Activated naive CD8-positive, alpha-beta T cell treated with anti-CD3 and anti-CD28 coated beads, Interleukin-2, amount 10 ng/mL, durations not matched to agents 7 days and 5 days (primary cell): ENCODE measurements at regions not wholly inside any gene's neighbourhood (a gene's known extent, or its start where the extent isn't known, plus 50 kb on each side); places are given as distances from the start of the nearest gene placed in this dataset.
"Not testable (repeated sequence)": the region's sequence is repeated elsewhere in the genome, so short reads cannot be mapped to it uniquely, and the experiment has no call there.

Experiments used
- ATAC-seq: fragments of 150-1000 bp; cut with Tn5 transposase; one replicate; pipeline ENCODE4 v1.10.0; 2021; ENCODE audit warnings: low read depth, moderate library complexity
- POLR2A ChIA-PET: fragments of 350-600 bp; sonication (Branson Sonifier 250); formaldehyde crosslinking; loops from one replicate; lab custom pipeline; 2021; ENCODE audit warnings: antibody characterized with exemption; lab: Charles Lee
- DNase-seq: peaks from one replicate; pipeline ENCODE4 v3.0.0; 2021
- H3K27ac Mint-ChIP-seq: one replicate; pipeline ENCODE4 v1.8.0; 2022; ENCODE audit warnings: mild to moderate bottlenecking, mixed read lengths
- H3K27me3 Mint-ChIP-seq: one replicate; pipeline ENCODE4 v1.8.0; 2022; ENCODE audit warnings: mild to moderate bottlenecking, moderate library complexity, mixed read lengths
- H3K36me3 Mint-ChIP-seq: one replicate; pipeline ENCODE4 v1.8.0; 2021; ENCODE audit warnings: mild to moderate bottlenecking, mixed read lengths
- H3K4me1 Mint-ChIP-seq: one replicate; pipeline ENCODE4 v1.8.0; 2021; ENCODE audit warnings: mixed read lengths
- H3K4me3 Mint-ChIP-seq: one replicate; pipeline ENCODE4 v1.8.0; 2022; ENCODE audit warnings: mild to moderate bottlenecking, moderate library complexity, mixed read lengths
- H3K9me3 Mint-ChIP-seq: one replicate; pipeline ENCODE4 v1.8.0; 2021; ENCODE audit warnings: mixed read lengths

DNA sequence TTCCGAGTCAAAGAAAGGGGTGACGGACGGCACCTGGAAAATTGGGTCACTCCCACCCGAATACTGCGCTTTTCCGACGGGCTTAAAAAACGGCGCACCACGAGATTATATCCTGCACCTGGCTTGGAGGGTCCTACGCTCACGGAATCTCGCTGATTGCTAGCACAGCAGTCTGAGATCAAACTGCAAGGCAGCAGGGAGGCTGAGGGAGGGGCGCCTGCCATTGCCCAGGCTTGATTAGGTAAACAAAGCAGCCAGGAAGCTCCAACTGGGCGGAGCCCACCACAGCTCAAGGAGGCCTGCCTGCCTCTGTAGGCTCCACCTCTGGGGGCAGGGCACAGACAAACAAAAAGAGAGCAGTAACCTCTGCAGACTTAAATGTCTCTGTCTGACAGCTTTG is 663.1 kb downstream of the CPS1 start:
- H3K27ac Mint-ChIP-seq, H3K4me1 Mint-ChIP-seq, ATAC-seq, H3K4me3 Mint-ChIP-seq, POLR2A ChIA-PET, H3K9me3 Mint-ChIP-seq, DNase-seq, H3K27me3 Mint-ChIP-seq, H3K36me3 Mint-ChIP-seq: not testable (repeated sequence)

- POLR2A ChIA-PET, result no interaction called here
Measured at GRCh38 chr2:211225784-211226183, 669.4 kb downstream of the CPS1 start.

GRCh38 chr2:211228559-211228958 is 672.2 kb downstream of the CPS1 start:
- Mint-ChIP-seq H3K36me3 (no peaks in the 10 kb centered on the region), H3K9me3 (peaks cover 2% of the 10 kb centered on the region), H3K4me3 (no peak overlapping the region), H3K4me1 (no peaks in the 10 kb centered on the region), H3K27ac (no peak overlapping the region), H3K27me3 (no peaks in the 10 kb centered on the region)
- no peak for DNase-seq
- ATAC-seq, result no peak
- POLR2A ChIA-PET, result no interaction called here

More at GRCh38 chr2:211225784-211226183, 669.4 kb downstream of the CPS1 start:
- H3K9me3 Mint-ChIP-seq, result peaks cover 2% of the 10 kb centered on the region
- DNase-seq (no peak), ATAC-seq (no peak)
- no peaks in the 10 kb centered on the region for H3K4me1 Mint-ChIP-seq
- no peaks in the 10 kb centered on the region for H3K27me3 Mint-ChIP-seq
- H3K4me3 Mint-ChIP-seq, result no peak overlapping the region
- H3K27ac Mint-ChIP-seq, result no peak overlapping the region
- no peaks in the 10 kb centered on the region for H3K36me3 Mint-ChIP-seq

DNA sequence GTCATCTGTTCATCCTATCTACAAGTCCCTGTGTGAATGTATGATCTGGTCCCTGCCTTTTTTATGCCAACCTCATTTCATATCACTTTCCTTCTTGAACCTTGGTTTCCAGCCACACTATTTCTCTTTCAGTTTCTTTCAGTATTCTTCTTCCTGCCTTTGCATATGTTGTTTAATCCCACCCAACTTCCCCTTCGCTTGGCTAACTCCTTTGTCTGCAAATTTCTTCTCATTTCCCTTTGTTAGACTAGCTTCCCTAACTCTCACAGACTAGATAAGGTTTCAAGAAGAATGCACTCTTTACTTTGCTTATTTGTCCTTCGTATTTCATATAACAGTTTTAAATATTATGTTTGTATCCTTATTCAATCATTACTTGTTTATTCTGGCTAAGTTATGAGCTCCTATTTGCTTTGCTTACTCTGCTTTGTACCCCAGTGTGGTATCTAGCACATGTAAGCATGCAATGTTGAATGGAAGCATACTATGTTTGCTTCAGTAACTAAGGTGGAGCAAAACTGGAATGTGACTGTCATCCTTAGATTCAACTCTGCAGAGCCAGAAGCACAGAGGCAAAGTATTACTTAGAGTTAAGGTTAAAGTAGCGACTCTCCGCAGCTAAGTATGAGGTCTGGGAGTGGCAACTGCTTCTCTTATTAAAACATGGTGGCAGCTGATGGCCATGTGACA is 681.3 kb downstream of the CPS1 start:
- no peaks in the 10 kb centered on the region for H3K9me3 Mint-ChIP-seq
- POLR2A ChIA-PET, result no interaction called here
- DNase-seq (no peak), ATAC-seq (no peak)
- no peak overlapping the region for H3K4me3 Mint-ChIP-seq
- H3K27me3 Mint-ChIP-seq, result no peaks in the 10 kb centered on the region
- H3K36me3 Mint-ChIP-seq, result no peaks in the 10 kb centered on the region
- H3K27ac Mint-ChIP-seq, result no peak overlapping the region
- H3K4me1 Mint-ChIP-seq, result no peaks in the 10 kb centered on the region

DNA sequence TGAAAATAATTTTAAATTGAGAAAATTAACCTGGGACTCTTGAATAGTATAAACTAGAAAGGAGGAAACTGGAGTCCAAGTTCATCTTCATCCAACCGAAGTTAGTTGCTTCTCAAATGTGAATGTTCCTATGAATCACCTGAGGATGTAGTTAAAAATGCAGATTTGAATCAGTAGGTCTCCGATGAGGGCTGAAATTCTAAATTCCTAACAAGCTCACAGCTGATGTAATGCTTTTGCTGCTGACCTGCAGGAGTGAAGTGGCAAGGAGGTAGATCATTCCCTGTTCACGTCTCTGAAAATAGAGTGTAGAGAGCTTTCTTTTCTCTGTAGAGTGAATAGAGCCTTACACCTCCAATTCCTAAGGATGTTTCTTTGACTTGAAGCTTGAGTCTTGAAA is 685.5 kb downstream of the CPS1 start:
- ATAC-seq (no peak), DNase-seq (no peak)
- Mint-ChIP-seq H3K9me3 (peaks cover 1% of the 10 kb centered on the region), H3K36me3 (no peaks in the 10 kb centered on the region), H3K27ac (no peak overlapping the region), H3K4me3 (no peak overlapping the region), H3K27me3 (no peaks in the 10 kb centered on the region), H3K4me1 (no peaks in the 10 kb centered on the region)
- POLR2A ChIA-PET, result no interaction called here

GRCh38 chr2:211247751-211248150 is 691.4 kb downstream of the CPS1 start:
- DNase-seq (no peak), ATAC-seq (no peak)
- no peaks in the 10 kb centered on the region for H3K27me3 Mint-ChIP-seq
- peaks cover 1% of the 10 kb centered on the region for H3K9me3 Mint-ChIP-seq
- H3K36me3 Mint-ChIP-seq, result no peaks in the 10 kb centered on the region
- POLR2A ChIA-PET, result no interaction called here
- H3K4me3 Mint-ChIP-seq, result no peak overlapping the region
- H3K4me1 Mint-ChIP-seq, result no peaks in the 10 kb centered on the region
- no peak overlapping the region for H3K27ac Mint-ChIP-seq

GRCh38 chr2:211248841-211249240 is 692.4 kb downstream of the CPS1 start:
- H3K4me1 Mint-ChIP-seq, result no peaks in the 10 kb centered on the region
- H3K27me3 Mint-ChIP-seq, result no peaks in the 10 kb centered on the region
- H3K4me3 Mint-ChIP-seq, result no peak overlapping the region
- DNase-seq, result no peak
- peaks cover 1% of the 10 kb centered on the region for H3K9me3 Mint-ChIP-seq
- no peak for ATAC-seq
- H3K36me3 Mint-ChIP-seq, result no peaks in the 10 kb centered on the region
- no peak overlapping the region for H3K27ac Mint-ChIP-seq
- POLR2A ChIA-PET, result no interaction called here

GRCh38 chr2:211251016-211251415 is 694.6 kb downstream of the CPS1 start:
- H3K27ac Mint-ChIP-seq, result no peak overlapping the region
- H3K4me1 Mint-ChIP-seq, result no peaks in the 10 kb centered on the region
- DNase-seq, result no peak
- H3K27me3 Mint-ChIP-seq, result no peaks in the 10 kb centered on the region
- POLR2A ChIA-PET, result no interaction called here
- no peak for ATAC-seq
- no peak overlapping the region for H3K4me3 Mint-ChIP-seq
- H3K36me3 Mint-ChIP-seq, result no peaks in the 10 kb centered on the region
- no peaks in the 10 kb centered on the region for H3K9me3 Mint-ChIP-seq

GRCh38 chr2:211258646-211259335 is 702.4 kb downstream of the CPS1 start:
- no peaks in the 10 kb centered on the region for H3K27me3 Mint-ChIP-seq
- H3K27ac Mint-ChIP-seq, result no peak overlapping the region
- no peaks in the 10 kb centered on the region for H3K36me3 Mint-ChIP-seq
- ATAC-seq (no peak), DNase-seq (no peak)
- POLR2A ChIA-PET, result no interaction called here
- no peak overlapping the region for H3K4me3 Mint-ChIP-seq
- no peaks in the 10 kb centered on the region for H3K4me1 Mint-ChIP-seq
- peaks cover 2% of the 10 kb centered on the region for H3K9me3 Mint-ChIP-seq

- POLR2A ChIA-PET, result no interaction called here
- Mint-ChIP-seq H3K9me3 (peaks cover 2% of the 10 kb centered on the region), H3K27ac (no peak overlapping the region), H3K4me3 (no peak overlapping the region), H3K4me1 (no peaks in the 10 kb centered on the region), H3K27me3 (no peaks in the 10 kb centered on the region), H3K36me3 (no peaks in the 10 kb centered on the region)
- DNase-seq (no peak), ATAC-seq (no peak)
Measured at GRCh38 chr2:211259831-211260476, 703.6 kb downstream of the CPS1 start.

GRCh38 chr2:211270257-211270656 is 713.9 kb downstream of the CPS1 start:
- ATAC-seq, result no peak
- POLR2A ChIA-PET, result no interaction called here
- no peak overlapping the region for H3K27ac Mint-ChIP-seq

DNA sequence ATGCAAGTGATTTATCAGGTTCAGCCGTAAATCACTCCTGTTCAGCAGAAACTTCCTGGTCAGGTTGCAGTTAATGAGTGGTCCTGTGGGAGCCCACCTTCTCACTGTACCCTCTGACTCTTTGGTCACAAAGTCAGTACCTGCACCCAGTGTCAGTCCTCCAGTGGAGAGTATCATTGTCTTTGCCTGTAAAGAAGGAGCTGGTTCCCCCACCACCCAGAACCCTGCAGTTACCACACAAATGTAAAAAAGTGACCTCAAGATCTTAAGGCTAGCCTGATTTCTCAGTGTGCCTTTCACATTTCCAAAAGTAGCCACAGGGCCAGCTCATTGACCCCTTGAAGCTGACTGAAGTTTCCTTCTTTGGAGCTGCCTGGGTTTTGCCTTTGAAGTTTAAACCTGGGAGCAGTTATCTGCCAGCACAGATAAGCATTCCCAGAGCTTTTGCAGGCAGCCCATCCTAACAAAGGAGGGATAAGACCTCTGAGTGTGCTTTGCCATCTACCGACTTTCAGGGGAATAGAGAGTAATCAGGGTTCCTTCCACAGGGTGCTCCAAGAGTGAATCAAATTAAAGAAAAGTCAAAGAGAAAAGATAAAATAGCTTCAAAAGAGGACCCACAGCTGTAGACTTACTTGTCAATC is 725.2 kb downstream of the CPS1 start:
- Mint-ChIP-seq H3K27me3 (no peaks in the 10 kb centered on the region), H3K4me3 (no peak overlapping the region), H3K4me1 (no peaks in the 10 kb centered on the region), H3K36me3 (no peaks in the 10 kb centered on the region), H3K27ac (no peak overlapping the region), H3K9me3 (no peaks in the 10 kb centered on the region)
- DNase-seq, result no peak
- POLR2A ChIA-PET, result no interaction called here
- no peak for ATAC-seq

More at GRCh38 chr2:211270257-211270656, 713.9 kb downstream of the CPS1 start:
- no peak for DNase-seq
- Mint-ChIP-seq H3K36me3 (no peaks in the 10 kb centered on the region), H3K4me1 (no peaks in the 10 kb centered on the region), H3K9me3 (peaks cover 2% of the 10 kb centered on the region), H3K4me3 (no peak overlapping the region), H3K27me3 (no peaks in the 10 kb centered on the region)

GRCh38 chr2:211302676-211303075 is 746.3 kb downstream of the CPS1 start:
- Mint-ChIP-seq H3K27me3 (no peaks in the 10 kb centered on the region), H3K27ac (no peak overlapping the region), H3K4me1 (no peaks in the 10 kb centered on the region), H3K36me3 (no peaks in the 10 kb centered on the region), H3K4me3 (no peak overlapping the region), H3K9me3 (no peaks in the 10 kb centered on the region)
- ATAC-seq, result no peak
- DNase-seq, result no peak
- POLR2A ChIA-PET, result no interaction called here
